ENCODE measurements at regions not wholly inside any gene's neighbourhood (a gene's known extent, or its start where the extent isn't known, plus 50 kb on each side); places are given as distances from the start of the nearest gene placed in this dataset.

GRCh38 chr3:27935492-27935891 is 213.4 kb upstream of the EOMES start:
- no peak for TF ChIP-seq CTCF (IDR thresholded peaks at IDR 0.05 in 2 of 3, conservative IDR thresholded peaks at IDR 0.05 in 1 of 3; ENCODE audit: borderline replicate concordance in 1 of 3, insufficient read depth in 1 of 3, low read depth in 2 of 3, low read length in 2 of 3)
- TF ChIP-seq EZH2 (IDR thresholded peaks at IDR 0.05) = no peak
- TF ChIP-seq ZNF274 (IDR thresholded peaks at IDR 0.05; ENCODE audit: low read depth, low read length) = no peak
- no peak for TF ChIP-seq RAD21 (IDR thresholded peaks at IDR 0.05; ENCODE audit: low read depth)
- TF ChIP-seq CBX3 (IDR thresholded peaks at IDR 0.05; ENCODE audit: low read depth) = no peak
- no peak for TF ChIP-seq CEBPB (IDR thresholded peaks at IDR 0.05; ENCODE audit: low read depth)
- TF ChIP-seq POLR2A (IDR thresholded peaks at IDR 0.05; ENCODE audit: borderline replicate concordance, extremely low read depth, insufficient read depth, insufficient read length) = no peak
- no peak for TF ChIP-seq POLR2AphosphoS5 (IDR thresholded peaks at IDR 0.05; ENCODE audit: low read depth, low read length)
- TF ChIP-seq JUND (IDR thresholded peaks at IDR 0.05) = no peak
